Sigmoid colon (tissue), 3 donors: ENCODE measurements at regions not wholly inside any gene's neighbourhood (a gene's known extent, or its start where the extent isn't known, plus 50 kb on each side); places are given as distances from the start of the nearest gene placed in this dataset.

Source experiments
- CTCF ChIP-seq, 4 experiments: fragments of 450-650 bp in 3 of 4; fragments of 200-600 bp in 1 of 4; IDR thresholded peaks; one replicate each; pipeline ENCODE4 v1.5.1; 2016 to 2019; ENCODE audit warnings: antibody characterized with exemption in 4 of 4, mild to moderate bottlenecking in 3 of 4, moderate library complexity in 2 of 4
- POLR2A ChIP-seq, 2 donors: fragments of 450-650 bp; IDR thresholded peaks; one replicate each; pipeline ENCODE4 v1.6.1; 2016; ENCODE audit warnings: antibody characterized with exemption in 2 of 2, mild to moderate bottlenecking in 2 of 2, moderate library complexity in 2 of 2

DNA sequence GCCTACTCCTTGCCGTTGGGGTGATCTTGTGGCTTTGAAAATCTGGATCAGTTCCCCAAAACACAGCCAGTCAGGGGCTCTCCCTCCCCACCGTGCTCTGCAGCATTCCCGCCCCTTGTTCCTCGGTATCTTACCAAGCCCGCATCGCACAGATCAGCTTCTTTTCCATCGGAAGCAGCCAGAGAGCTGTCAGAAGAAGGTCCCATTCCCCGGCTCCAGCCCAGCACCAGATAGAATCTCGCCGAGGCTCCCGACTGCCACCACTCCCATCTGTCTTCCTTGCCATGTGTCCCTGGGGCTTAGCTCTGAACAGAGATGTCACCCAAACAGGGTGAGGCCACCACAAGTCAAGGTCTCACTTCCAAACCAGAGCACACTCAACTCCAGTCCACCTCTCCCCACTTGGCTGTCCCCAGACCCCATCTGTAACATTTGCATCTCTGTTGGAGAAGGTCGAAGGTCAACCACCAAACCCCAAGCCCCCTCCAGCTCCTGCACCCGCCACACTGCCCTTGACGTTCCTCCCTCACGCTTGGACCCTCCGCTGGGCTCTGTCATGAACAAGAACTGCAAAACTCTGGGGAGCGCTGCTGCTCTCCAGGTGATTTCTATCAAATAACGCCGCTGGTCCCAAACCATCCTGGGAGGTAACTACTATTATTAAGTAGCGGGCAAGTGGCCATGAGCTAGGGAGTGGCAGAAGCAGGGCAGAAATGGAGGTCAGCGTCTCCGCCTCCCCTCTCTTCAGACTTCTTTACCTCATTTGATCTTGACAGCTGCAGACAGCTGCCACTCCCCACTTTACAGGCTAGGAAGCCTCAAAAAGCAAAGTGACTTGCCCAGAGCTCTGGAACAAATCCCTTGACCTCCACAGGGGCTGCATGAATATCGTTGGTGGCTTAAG lies 70.0 kb upstream of the TAF1B start:
- TF ChIP-seq CTCF (IDR thresholded peaks at IDR 0.05) = no peak
- no peak for TF ChIP-seq POLR2A (IDR thresholded peaks at IDR 0.05)
